Activated CD8-positive, alpha-beta memory T cell treated with anti-CD3 and anti-CD28 coated beads for 36 hours (primary cell): ENCODE measurements at regions not wholly inside any gene's neighbourhood (a gene's known extent, or its start where the extent isn't known, plus 50 kb on each side); places are given as distances from the start of the nearest gene placed in this dataset.

Source experiments
- CTCF ChIA-PET: fragments of 350-600 bp; sonication (Branson Sonifier 250); formaldehyde crosslinking; loops from one replicate; lab custom pipeline; 2021; ENCODE audit warnings: antibody characterized with exemption; lab: Charles Lee
- POLR2A ChIA-PET: fragments of 350-600 bp; sonication (Branson Sonifier 250); formaldehyde crosslinking; loops from one replicate; lab custom pipeline; 2021; ENCODE audit warnings: antibody characterized with exemption; lab: Charles Lee

DNA sequence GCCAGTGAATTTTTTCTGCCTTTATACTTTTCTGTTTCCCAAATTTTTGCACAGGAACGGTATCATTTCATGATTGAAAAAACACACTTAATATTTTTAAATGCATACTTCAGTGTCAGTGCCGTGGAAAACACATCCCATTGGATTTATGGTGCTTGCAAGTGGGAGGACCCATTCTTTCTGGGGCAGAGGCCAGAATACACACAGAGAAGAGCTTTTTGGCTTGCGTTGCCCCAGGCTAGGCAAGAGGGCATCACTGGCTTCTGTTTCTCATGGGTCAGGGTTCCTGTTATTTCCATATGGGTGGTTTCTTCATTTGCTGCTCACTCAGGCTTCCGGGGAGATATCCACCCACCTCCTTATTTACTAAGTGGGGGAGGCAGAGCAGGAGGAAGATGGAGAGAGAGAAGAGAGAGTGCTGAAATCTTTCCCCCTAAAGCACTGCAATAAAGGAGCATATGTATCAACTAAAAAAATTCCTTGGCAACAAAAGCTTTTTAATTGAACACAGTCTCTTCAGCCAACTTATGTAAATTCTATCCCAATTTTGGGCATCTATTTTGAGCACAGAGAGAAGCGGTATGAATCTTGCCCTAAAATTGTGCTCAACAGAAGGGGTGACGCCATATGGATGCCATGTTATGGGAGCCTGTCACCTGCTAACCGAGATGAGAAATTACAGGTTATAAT is 66.0 kb upstream of the KIRREL3 start:
- ChIA-PET POLR2A (no interaction called here), CTCF (no interaction called here)

DNA sequence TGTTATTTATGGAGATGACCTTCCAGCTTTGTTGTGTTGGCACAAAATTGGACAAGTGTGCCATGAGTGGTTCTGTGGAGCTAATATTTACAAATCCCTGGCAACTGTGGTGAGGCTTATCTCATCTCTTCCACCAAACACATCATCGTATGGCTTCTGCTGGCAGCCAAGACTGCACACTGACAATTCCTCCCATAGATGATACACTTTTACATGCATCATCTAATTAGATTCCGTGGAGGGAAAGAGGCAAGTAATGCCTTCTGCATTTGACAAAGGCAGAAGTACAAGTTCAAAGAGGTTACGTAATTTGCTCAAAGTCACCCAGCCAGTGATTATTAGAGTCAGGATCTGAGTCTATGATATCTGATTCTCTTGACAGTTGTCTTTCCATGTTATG is 62.7 kb upstream of the KIRREL3 start:
- ChIA-PET POLR2A (no interaction called here), CTCF (no interaction called here)

DNA sequence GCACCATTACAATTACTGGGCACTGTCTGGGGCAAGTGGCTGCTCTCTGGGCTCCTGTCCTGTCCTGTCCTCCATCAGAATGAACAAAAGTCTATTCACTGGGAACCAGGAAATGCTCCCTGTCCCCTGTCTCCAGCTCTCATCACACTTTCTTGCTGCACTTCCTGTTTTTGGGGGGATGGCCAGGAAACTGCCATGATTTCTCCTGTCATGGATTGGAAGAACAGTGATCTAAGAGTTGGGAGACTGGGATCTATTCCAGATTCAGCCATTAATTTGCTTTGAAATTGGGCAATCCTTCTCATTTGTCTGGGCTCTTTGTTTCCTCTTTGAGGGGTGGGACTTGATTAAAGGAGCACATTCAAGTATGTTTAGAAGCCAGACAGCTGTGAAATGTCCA is 61.4 kb upstream of the KIRREL3 start:
- ChIA-PET CTCF (no interaction called here), POLR2A (no interaction called here)

DNA sequence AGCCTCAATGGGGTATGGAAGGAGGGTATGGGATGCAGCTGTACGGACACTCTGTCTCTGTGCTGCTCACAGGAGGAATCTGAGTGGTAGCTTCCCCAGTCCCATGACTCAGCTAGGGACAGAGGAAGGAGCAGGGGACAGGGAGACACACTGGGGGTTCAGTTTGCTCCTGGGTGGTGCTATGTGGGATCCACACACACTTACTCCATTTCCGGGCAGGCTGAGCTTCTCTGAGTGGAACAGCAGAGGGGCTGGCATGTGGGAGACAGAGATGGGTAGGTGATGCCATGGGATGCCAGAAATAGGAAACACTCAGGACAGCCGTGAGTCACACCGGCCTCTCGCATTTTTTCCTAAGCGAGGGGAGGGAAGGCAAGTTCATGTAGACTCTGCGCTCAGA is 59.2 kb upstream of the KIRREL3 start:
- POLR2A ChIA-PET = no interaction called here
- CTCF ChIA-PET = no interaction called here

DNA sequence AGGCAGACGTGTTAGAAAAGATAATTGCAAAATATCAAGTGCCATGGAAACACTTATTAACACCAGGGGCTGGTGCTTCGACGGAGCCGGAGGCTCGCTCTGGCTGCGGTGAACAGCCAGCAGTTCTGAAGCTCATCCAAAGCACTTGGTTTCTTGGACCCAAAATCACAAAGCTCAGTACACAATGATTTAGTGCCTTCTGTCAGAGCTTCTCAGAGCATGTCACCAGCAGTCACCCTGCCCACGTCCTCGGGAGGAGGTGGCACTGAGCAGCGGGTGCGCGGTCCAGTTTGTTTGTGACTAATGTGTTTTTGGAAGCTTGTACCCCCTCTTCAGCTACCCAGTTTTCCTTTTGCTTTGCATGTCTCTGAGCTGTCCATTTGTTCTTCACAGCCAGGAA is 58.7 kb upstream of the KIRREL3 start:
- POLR2A ChIA-PET = no interaction called here

DNA sequence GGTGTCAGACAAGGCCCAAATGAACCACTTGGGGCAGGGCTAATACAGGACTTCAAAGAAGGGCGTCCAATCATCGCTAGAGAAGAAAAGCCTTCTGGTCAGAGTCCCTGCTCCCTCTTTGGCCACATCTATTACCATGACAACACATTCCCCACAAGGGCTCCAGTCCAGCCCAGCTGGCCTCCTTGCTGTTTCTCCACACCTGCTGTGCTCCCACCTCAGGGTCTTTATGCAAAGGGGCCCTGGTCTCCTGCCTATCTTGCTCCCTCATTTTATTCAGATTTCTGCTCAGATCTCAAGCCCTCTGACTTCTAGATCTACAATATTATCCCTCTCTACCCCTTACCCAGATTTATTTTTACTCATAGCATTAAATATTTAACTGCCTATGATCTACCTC is 58.0 kb upstream of the KIRREL3 start:
- POLR2A ChIA-PET = no interaction called here
- CTCF ChIA-PET = no interaction called here

More for the DNA sequence above, 58.7 kb upstream of the KIRREL3 start:
- CTCF ChIA-PET = no interaction called here

DNA sequence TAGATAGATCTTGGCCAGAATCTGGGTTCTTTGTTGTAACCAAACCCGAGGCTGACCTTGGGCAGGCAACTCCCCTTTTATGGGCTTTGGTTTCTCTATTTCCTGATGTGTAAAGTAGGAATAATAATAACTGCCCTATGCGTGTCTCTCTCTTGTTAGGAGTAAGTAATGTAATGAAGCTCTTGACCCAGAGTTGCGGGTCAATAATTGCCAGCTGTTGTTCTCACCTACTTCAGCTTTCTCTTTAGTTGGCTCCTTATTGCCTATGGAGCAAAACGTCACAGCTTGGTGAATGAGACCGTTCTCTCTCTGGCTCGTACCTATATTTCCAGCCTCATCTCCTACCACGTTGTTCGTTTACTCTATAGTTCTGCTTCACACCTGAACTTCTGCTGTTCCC is 56.6 kb upstream of the KIRREL3 start:
- POLR2A ChIA-PET = no interaction called here

DNA sequence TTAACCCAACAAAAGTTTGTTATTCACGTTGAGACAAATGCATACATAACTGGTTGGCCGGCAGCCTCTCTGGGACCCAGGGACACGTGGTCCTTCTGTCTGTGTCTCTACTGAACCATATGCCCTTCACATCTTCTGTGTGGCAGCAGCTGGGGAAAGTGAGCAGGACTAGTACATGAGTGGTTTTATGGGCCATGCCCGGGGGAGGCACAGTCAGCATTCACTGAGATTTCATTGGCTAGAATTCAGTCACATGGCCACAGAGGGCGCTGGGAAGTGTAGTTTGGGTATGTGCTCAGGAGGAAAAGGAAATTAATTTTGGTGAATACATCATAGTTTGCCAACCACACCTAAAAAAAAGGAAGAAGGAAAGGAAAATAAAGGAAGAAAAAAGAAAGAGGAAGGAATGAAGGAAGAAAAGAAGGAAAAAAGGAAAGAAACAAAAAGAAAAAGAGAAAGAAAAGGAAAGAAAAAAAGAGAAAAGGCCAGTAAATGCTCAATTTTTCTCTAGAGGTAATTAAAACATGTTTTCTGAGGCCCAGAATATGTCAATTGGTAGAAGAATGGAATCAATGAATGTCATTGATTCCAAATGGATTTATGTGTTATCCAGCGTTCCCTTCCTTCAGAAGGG is 55.9 kb upstream of the KIRREL3 start:
- ChIA-PET POLR2A (no interaction called here), CTCF (no interaction called here)

More for the DNA sequence above, 56.6 kb upstream of the KIRREL3 start:
- CTCF ChIA-PET = no interaction called here

DNA sequence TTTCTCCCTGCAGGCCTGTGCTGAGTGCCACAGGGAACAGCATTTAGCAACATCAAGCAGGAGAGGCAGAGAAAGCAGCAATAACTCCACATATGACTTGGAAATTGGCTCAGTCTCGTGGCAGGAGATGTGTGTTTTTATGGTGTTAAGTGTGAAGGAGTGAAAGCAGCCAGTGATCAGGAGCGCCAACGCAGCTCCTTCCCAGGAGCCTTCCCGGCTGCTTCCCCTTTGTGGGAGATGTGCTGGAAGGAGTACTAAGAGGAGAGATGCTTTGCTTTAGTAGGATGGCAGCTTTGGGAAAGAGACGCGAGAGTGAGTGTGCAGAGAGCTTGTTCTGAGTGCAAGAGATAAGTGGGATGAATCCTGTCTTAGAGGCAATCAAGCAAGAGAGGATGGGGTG is 54.7 kb upstream of the KIRREL3 start:
- POLR2A ChIA-PET = no interaction called here
- CTCF ChIA-PET = no interaction called here

DNA sequence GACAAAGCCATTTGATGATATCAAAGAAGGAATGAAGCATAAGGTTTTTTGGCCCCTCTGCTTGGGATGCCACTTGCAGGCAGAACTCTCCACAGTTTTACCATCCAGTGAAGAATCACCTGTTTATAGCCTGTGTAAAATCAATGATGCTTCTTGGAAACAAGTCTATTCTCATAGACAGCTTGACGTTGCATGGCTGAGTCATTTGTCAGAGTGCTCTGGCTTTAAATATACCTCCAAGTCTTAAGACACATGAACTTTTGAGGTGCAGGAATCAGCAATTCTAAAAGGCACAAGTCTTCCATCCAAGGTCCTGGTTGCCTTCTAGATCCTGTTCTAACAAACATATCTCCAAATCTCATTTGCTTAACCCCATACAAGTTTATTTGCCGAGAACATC is 53.6 kb upstream of the KIRREL3 start:
- POLR2A ChIA-PET = no interaction called here
- CTCF ChIA-PET = no interaction called here

DNA sequence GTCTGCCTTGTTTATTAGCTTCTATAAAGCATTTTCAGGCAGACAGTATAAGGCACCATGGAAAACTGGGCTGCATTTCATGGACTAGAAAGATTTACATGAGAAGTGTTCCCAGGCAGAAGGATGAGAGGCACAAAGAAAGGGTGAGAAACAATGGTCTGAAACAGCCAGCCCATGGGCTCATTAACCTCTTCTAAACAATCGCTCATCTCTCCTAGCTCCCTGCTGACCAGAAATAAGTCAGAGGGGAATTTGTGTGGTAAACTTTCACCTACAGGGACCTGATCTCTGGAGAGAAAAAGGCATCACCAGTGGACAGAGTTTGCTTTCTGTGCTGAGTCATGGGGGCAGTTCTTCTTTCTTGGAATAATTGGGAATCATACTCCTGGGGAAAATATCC is 51.8 kb upstream of the KIRREL3 start:
- ChIA-PET POLR2A (no interaction called here), CTCF (no interaction called here)
